NCI-H345 (cell line): ENCODE measurements at regions not wholly inside any gene's neighbourhood (a gene's known extent, or its start where the extent isn't known, plus 50 kb on each side); places are given as distances from the start of the nearest gene placed in this dataset.
A peak's percentile ranks its signal among the peaks of the same experiment; 100 is the strongest.

Experiments used
- DNase-seq: peaks from one replicate; lab custom pipeline; 2025; lab: John Stamatoyannopoulos, UW

DNA sequence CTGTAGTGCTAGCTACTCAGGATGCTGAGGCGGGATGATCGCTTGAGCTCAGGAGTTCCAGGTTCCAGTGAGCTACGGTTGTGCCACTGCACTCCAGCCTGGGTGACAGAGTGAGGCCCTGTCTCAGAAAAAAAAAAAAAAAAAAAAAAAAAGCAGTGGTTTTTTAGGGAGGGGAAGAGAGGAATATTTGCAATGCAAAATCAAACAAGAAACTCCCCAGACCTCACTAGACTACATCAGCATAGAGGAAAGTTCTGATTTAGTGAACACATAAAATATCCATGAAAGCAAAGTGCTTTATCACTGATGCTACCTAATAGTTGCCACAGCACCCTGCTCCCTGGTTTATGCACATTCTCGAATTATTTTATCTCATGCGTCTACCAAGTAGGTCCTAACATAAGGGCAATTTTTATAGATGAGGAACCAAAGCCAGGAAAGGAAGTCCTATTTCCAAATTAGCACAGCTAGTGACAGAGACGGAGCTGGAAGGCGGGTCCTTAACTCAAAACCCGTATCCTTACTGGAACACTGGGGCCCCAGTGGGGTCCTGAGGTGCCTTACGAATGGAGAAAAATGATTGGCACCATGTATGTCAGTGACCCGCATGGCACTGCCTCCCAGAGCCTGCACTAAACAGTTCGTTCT is 50.7 kb upstream of the GPR157 start:
- no peak for DNase-seq

DNA sequence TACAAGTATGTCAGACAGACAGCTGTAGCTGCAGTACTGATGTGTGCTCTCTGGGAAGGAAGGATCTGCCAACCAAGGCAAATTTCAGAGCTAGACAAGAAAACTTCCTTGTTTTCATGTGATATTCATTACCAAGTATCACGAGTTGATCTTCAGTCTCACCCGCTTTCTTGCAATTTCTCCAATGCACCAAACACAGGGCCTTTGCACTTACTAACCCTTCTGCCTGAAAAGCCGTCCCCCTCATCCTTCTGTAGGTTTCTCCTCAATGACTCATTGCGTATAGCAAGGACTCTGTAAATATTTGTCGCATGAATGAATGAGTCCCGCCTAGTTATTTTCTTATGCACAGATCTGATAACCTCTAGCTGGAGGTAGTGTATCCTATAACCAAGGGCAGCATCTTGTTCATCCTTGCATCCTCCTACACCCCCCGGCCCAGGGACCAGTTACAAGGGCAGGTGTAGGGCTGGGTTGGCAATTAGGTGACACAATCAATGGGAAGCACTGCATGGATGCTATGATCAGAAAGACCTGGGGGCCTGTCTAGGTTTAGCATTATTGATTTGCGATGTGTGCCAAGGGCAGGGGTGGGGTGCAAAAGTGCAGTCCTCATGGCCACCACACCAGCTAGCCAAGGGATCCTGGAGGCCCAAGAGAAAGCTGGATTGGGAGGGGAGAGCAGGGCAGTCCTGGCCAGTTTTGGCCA is 51.4 kb upstream of the GPR157 start:
- no peak for DNase-seq

- DNase-seq = no peak
These were observed 52.4 kb upstream of the GPR157 start for GRCh38 chr1:9181176-9181906.

GRCh38 chr1:9181990-9182783 is 52.4 kb upstream of the H6PD start:
- peak; percentile 44 for DNase-seq

GRCh38 chr1:9182784-9183257 is 51.8 kb upstream of the H6PD start:
- no peak for DNase-seq

GRCh38 chr1:9183441-9183840 is 51.1 kb upstream of the H6PD start:
- no peak for DNase-seq

- no peak for DNase-seq
These were observed 50.7 kb upstream of the H6PD start for GRCh38 chr1:9183898-9184297.

DNA sequence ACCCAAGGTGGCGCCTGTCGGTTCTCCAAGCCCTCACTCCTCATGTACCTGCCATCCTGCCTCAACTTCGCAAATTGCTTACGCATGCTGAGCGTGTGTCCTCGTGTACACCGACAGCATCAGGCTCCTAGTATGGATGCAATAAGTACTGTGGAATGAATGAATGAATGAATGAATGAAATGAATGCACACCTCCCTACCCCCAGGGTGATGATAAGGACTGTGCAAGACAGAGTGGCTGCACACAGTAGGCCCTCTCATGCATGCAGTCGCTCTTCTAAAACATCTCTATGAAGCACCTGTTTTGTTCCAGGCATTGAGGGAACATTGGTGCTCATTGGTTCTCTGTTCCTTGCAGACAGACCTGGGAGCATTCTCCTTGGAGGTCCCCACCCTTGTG is 49.8 kb upstream of the H6PD start:
- no peak for DNase-seq
